ENCODE measurements at regions not wholly inside any gene's neighbourhood (a gene's known extent, or its start where the extent isn't known, plus 50 kb on each side); places are given as distances from the start of the nearest gene placed in this dataset.

DNA sequence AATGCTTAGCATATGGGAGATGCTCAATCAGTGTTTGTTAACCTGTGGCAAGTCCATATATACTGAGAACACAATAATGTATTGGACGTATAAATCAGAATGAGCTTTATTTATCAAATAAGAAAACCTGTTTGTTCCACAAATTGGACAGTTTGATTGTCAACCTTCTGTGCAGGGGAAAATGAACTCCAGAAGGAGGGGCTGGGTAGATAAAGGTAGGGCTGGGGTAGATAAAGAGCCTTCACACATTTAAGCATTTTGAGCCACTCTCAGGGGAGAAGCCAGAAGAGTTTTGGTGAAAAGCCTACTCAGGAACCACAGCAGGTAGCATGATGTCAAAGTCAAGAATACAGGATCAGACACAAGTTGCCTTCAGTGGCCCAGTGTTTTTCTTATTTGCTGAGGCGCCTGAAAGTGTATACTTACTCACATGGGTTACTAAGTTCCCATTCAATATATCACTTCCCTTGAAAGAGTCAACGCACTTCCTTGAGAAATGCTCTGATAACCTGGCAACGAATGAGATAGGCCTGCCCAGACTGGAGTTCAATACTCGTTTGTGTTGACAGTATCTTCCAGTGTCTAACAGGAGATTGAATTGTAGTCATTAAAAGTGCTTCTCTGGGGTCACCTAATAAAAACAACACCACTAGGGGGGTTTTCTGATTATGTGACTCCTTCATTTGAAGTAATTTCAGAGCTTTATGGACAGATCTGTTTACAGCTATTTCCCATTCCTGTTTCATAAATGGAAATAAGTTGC lies 263.9 kb upstream of the CITED2 start:
- Histone ChIP-seq H4K20me1 (ENCODE audit: low read depth, low read length) (no peaks in the 10 kb centered on the region), H3K27ac (ENCODE audit: low read depth, low read length) (no peak overlapping the region), H3K79me2 (ENCODE audit: insufficient read depth, low read length) (no peaks in the 10 kb centered on the region), H3K9ac (ENCODE audit: low read length) (no peak overlapping the region), H2AFZ (ENCODE audit: low read depth, low read length, severe bottlenecking) (no peak overlapping the region), H3K4me2 (ENCODE audit: low read depth, low read length, poor library complexity, severe bottlenecking) (no peak overlapping the region), H3K9me3 (ENCODE audit: insufficient read depth, low read length) (no peaks in the 10 kb centered on the region), H3K4me3 (ENCODE audit: insufficient read depth, low read length, poor library complexity, severe bottlenecking) (no peak overlapping the region), H3K36me3 (ENCODE audit: low read length) (no peaks in the 10 kb centered on the region), H3F3A (ENCODE audit: insufficient read depth) (no peaks in the 10 kb centered on the region), H3K27me3 (ENCODE audit: low read length) (no peaks in the 10 kb centered on the region), H3K9me2 (replicated peaks; ENCODE audit: insufficient read depth, low read length) (no peaks in the 10 kb centered on the region)
- TF ChIP-seq, protein P1, sequence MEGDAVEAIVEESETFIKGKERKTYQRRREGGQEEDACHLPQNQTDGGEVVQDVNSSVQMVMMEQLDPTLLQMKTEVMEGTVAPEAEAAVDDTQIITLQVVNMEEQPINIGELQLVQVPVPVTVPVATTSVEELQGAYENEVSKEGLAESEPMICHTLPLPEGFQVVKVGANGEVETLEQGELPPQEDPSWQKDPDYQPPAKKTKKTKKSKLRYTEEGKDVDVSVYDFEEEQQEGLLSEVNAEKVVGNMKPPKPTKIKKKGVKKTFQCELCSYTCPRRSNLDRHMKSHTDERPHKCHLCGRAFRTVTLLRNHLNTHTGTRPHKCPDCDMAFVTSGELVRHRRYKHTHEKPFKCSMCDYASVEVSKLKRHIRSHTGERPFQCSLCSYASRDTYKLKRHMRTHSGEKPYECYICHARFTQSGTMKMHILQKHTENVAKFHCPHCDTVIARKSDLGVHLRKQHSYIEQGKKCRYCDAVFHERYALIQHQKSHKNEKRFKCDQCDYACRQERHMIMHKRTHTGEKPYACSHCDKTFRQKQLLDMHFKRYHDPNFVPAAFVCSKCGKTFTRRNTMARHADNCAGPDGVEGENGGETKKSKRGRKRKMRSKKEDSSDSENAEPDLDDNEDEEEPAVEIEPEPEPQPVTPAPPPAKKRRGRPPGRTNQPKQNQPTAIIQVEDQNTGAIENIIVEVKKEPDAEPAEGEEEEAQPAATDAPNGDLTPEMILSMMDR (IDR thresholded peaks at IDR 0.05; ENCODE audit: insufficient read depth, low read length, poor library complexity, severe bottlenecking), result no peak
- TF ChIP-seq EZH2phosphoT487 (conservative IDR thresholded peaks at IDR 0.05; ENCODE audit: low read length), result no peak

DNA sequence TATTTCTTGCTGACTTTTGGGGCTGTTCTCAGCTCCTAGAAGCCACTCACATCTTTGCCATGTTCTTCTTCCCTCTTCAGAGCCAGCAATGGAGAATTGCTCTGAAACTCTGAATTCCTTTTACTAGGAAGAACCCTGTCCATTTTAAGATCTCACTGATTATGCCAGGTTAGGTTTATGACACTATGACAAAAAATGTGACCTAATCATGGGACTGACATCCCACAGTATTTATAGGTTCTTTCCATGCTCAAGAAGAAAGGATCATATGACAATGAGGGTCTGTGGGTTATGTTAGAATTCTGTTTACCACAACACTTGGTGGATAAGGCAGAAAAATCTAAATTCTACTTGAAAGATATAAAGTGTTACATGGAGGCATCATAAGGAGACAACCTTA lies 263.3 kb upstream of the CITED2 start:
- no peaks in the 10 kb centered on the region for H3K9me3 ChIP-seq (ENCODE audit: insufficient read depth, low read length)

DNA sequence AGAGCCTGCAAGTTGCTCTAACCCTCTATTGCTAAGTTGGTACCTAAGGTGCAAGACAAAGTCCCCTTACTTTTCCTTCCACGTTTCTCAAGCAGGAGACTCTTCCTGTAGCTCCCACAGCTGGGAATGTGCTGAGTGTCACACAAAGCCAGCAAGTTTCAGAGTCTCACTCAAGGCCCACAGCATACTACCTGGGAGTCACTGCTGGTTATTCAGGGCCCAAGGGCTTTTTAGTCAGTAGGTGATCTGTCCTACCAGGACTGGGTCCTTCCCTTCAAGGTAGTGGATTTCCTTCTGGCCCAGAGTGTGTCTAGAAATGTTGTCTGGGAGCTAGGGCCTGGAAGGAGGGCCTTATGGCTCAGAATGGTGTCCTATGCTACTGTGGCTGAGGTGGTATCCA lies 261.9 kb upstream of the CITED2 start:
- Histone ChIP-seq H3K4me2 (ENCODE audit: low read depth, low read length, poor library complexity, severe bottlenecking) (no peak overlapping the region), H3K36me3 (ENCODE audit: low read length) (no peaks in the 10 kb centered on the region), H3K79me2 (ENCODE audit: insufficient read depth, low read length) (no peaks in the 10 kb centered on the region), H3K9ac (ENCODE audit: low read length) (no peak overlapping the region), H3K9me2 (replicated peaks; ENCODE audit: insufficient read depth, low read length) (no peaks in the 10 kb centered on the region), H2AFZ (ENCODE audit: low read depth, low read length, severe bottlenecking) (no peak overlapping the region), H4K20me1 (ENCODE audit: low read depth, low read length) (no peaks in the 10 kb centered on the region), H3K4me3 (ENCODE audit: insufficient read depth, low read length, poor library complexity, severe bottlenecking) (no peak overlapping the region), H3K27ac (ENCODE audit: low read depth, low read length) (no peak overlapping the region), H3F3A (ENCODE audit: insufficient read depth) (no peaks in the 10 kb centered on the region), H3K27me3 (ENCODE audit: low read length) (no peaks in the 10 kb centered on the region), H3K9me3 (ENCODE audit: insufficient read depth, low read length) (no peaks in the 10 kb centered on the region)
- no peak for TF ChIP-seq EZH2phosphoT487 (conservative IDR thresholded peaks at IDR 0.05; ENCODE audit: low read length)
- TF ChIP-seq, protein P1 (IDR thresholded peaks at IDR 0.05; ENCODE audit: insufficient read depth, low read length, poor library complexity, severe bottlenecking), result no peak

More for the DNA sequence above, 263.3 kb upstream of the CITED2 start:
- no peak overlapping the region for H3K4me2 ChIP-seq (ENCODE audit: low read depth, low read length, poor library complexity, severe bottlenecking)
- H3K36me3 ChIP-seq (ENCODE audit: low read length), result no peaks in the 10 kb centered on the region
- H3F3A ChIP-seq (ENCODE audit: insufficient read depth), result no peaks in the 10 kb centered on the region
- H3K4me3 ChIP-seq (ENCODE audit: insufficient read depth, low read length, poor library complexity, severe bottlenecking), result no peak overlapping the region
- no peaks in the 10 kb centered on the region for H3K27me3 ChIP-seq (ENCODE audit: low read length)
- no peaks in the 10 kb centered on the region for H4K20me1 ChIP-seq (ENCODE audit: low read depth, low read length)
- H3K27ac ChIP-seq (ENCODE audit: low read depth, low read length), result no peak overlapping the region
- TF ChIP-seq, protein P1 (IDR thresholded peaks at IDR 0.05; ENCODE audit: insufficient read depth, low read length, poor library complexity, severe bottlenecking), result no peak
- TF ChIP-seq EZH2phosphoT487 (conservative IDR thresholded peaks at IDR 0.05; ENCODE audit: low read length), result no peak
- no peaks in the 10 kb centered on the region for H3K9me2 ChIP-seq (replicated peaks; ENCODE audit: insufficient read depth, low read length)
- no peaks in the 10 kb centered on the region for H3K79me2 ChIP-seq (ENCODE audit: insufficient read depth, low read length)
- H2AFZ ChIP-seq (ENCODE audit: low read depth, low read length, severe bottlenecking), result no peak overlapping the region
- H3K9ac ChIP-seq (ENCODE audit: low read length), result no peak overlapping the region
